Stimulated activated CD4-positive, alpha-beta T cell treated with anti-CD3 and anti-CD28 coated beads, TNF-alpha, amount 100 ng/mL, for 1 hour (primary cell): ENCODE measurements at regions not wholly inside any gene's neighbourhood (a gene's known extent, or its start where the extent isn't known, plus 50 kb on each side); places are given as distances from the start of the nearest gene placed in this dataset.
"Not testable (repeated sequence)": the region's sequence is repeated elsewhere in the genome, so short reads cannot be mapped to it uniquely, and the experiment has no call there.

Experiments
- DNase-seq, 3 donors: peaks; one replicate each; pipeline ENCODE4 v3.0.0-alpha.2; 2020; ENCODE audit warnings: low read depth in 3 of 3, low spot score in 1 of 3

GRCh38 chr4:118494437-118494836, 141.6 kb upstream of the PRSS12 start:
- DNase-seq, result not testable (repeated sequence)

- DNase-seq, result not testable (repeated sequence)
These were observed 150.2 kb upstream of the PRSS12 start for GRCh38 chr4:118502967-118503366.

- not testable (repeated sequence) for DNase-seq
These were observed 152.1 kb upstream of the PRSS12 start for GRCh38 chr4:118504927-118505326.

DNA sequence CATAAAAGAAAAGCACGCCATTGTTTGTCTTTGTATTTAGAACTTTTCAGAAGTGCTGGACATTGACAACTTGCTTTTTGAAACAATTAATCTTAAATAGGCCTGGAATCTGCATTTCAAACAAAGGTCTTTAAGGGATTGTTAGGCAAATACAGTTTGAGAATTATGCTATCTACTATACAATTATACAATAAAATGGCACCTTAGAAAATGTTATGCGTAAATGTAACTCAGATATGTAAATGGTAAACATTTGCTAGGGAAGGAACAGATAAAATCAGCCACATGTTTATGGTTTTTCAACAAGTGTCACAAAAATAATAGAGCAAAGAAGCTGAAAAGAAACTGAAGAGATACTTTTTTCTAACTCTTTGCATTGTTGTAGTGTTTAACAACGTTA, 152.7 kb upstream of the PRSS12 start:
- DNase-seq, result not testable (repeated sequence)

- not testable (repeated sequence) for DNase-seq
These were observed 160.1 kb upstream of the PRSS12 start for GRCh38 chr4:118512870-118513269.

DNA sequence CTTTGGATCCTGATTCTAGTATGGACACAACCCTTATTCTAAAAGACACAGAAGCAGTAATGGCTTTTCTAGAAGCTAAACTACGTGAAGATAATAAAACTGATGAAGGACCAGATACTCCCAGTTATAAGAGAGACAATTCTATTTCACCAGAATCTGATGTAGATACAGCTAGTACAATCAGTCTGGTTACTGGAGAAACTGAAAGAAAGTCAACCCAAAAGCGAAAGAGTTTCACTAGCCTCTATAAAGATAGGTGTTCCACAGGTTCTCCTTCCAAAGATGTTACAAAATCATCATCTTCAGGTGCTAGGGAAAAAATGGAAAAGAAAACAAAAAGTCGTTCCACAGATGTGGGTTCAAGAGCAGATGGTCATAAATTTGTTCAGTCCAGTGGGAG, 161.5 kb upstream of the PRSS12 start:
- DNase-seq, result not testable (repeated sequence)

- not testable (repeated sequence) for DNase-seq
These were observed 163.3 kb upstream of the PRSS12 start for GRCh38 chr4:118516107-118516506.

DNA sequence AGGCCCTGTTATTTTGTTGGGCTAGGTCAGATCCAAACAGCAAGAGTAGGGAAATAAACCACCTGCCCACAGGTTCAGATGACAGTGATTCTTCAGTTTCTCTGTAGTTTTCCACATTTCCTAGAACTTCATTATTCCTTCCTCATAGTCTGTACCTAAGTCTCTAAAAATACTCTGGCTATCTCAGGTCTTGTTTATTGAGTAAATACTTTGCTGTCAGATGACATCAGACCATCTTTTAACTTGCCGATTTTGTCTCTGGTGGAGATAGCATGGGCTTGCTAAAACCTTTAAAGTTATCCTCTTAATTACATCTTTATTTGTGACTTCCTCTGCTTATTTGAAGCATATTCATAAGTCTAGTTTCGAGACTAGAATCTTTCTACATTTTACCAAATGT, 155.1 kb upstream of the METTL14 start:
- not testable (repeated sequence) for DNase-seq

- DNase-seq, result not testable (repeated sequence)
These were observed 153.2 kb upstream of the METTL14 start for GRCh38 chr4:118531947-118532346.

DNA sequence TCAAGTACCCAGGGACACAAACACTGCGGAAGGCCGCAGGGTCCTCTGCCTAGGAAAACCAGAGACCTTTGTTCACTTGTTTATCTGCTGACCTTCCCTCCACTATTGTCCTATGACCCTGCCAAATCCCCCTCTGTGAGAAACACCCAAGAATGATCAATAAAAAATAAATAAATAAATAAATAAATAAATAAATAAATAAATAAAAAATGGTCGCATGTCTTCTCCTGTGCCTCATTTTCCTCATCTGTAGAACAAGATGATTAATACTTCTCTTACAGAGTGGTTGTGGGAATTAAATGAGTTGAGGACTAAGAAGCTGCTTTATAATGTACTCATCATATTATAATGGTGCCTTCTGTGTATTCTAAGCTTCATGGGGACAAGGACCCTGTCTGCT, 149.4 kb upstream of the METTL14 start:
- not testable (repeated sequence) for DNase-seq

DNA sequence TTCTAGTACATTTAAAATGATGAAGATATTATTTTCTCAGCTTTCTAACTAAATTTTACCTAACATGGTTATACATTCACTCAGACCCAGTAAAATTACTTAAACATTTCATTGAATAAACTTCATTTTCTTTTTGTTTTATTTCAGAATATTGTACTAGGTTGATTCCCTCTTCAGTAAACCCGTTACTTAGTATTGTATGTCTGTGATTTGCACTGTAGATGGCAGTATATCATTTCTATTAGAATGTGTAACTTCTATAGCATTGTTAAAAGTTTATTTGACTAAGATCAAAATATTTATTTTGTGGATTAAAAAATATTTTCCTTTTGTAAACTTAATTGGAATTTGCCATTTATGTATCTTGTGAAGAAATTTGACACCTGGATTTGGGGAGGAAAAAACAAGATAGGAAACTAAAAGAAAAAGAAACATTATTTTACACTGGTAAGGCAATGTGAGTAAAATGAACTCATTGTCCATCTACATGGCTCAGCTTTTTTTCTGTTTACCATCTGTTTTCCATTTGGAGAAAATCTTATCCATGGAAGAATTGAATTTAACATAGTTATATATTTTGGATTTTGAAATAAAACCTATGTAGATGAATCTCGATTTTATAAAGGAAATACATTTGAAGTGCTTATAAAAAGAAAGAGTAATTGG, 145.6 kb upstream of the METTL14 start:
- not testable (repeated sequence) for DNase-seq

DNA sequence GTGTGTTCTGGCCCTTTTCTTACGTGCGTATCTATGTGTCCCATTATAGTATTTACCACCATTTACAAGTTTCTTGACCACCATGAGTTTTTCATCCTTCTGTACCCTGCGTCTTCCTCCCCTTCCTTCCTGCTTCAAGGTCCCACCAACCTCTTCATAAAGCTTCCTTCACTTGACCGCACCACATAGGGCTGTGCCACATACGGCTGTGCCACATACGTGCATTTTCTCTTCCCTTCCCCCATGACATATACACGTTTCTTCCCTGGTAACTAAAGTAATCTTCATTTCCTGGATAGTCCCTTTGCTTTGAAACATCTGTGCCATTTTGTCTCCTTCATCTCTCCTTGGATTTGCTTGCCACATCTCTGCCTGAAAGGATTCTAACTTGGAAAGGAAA, 128.6 kb upstream of the METTL14 start:
- DNase-seq, result not testable (repeated sequence)

GRCh38 chr4:118557298-118557851, 127.8 kb upstream of the METTL14 start:
- no peak for DNase-seq

DNA sequence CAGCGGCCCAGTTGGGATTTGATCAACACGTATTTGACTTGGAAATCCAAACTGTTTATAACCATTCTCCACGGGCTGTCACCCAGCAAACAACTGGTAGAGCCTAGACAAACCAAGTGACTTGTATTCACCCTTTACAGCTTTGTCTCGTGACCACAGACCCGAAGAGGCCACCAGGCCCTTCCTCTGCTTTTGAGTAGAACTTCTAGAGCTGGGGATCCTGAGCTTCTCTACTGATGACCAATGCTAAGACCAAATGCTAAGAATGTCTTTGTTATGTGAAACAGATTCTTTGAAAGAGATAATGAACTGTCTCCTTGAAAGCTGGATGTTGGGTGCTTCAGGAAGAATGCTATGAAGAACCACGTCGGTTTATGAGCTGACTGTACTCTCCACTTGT, 127.0 kb upstream of the METTL14 start:
- DNase-seq, result not testable (repeated sequence)

DNA sequence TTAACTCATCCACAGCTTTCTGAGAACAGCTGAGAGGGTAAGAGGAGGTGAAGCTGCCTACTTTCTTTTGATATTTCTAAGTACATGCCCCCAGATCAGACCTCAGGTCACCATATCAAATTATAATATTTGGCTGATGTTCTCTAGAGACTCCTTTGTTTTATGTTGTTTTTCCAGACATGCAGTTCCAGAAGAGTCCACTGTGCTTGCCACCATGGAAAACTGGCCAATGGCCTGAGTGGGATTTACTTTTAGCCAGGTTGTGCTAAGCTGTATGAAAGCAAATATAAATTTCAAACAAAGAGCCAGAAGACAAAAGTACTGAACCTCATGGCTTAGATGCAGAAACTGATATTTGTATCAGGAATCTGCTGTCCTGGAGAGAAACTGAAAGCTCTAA, 123.6 kb upstream of the METTL14 start:
- DNase-seq, result not testable (repeated sequence)

GRCh38 chr4:118566003-118566513, 119.1 kb upstream of the METTL14 start:
- DNase-seq, result not testable (repeated sequence)

DNA sequence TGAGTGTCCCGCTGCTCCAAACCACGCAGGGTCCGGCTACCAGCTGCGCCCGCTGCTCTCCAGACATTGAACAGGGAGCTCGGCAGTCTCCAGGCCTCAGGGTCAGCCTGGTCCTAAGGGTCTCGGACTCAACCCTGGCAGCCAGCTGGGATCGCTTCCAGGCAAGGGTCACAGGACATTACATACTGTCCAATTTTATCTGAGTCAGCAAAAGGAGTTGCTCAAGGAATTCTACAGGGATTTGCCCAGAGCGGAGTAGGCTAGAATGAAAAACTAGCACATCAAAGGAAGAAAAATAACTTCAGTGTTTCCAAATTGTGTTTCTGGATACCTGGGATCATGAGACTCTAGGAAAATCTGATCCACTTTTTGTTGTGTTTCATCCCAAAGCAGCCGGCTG, 112.2 kb upstream of the METTL14 start:
- not testable (repeated sequence) for DNase-seq

DNA sequence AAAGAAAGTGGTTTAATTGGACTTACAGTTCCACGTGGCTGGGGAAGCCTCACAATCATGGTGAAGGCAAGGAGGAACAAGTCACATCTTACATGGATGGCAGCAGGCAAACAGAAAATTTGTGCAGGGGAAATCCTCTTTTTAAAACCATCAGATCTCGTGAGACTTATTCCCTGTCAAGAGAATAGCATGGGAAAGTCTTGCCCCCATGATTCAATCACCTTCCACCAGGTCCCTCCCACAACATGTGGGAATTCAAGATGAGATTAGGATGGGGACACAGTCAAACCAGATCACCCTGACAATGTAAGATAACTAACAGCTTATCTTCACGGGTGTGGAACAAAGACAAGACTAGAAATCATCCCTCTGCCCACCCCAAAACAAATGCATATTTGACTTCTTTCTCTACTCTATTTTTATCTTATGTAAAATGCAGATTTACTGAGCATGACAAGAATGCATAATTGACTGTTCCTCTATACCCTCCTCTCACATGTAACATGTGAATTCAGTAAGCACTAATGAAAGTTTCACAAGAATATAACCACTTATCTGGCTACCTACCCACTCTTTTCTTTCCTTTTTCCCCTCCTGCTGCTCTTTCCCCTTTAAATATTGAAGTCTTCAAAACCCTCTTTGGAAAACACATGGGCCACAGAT, 110.8 kb upstream of the METTL14 start:
- DNase-seq, result not testable (repeated sequence)

DNA sequence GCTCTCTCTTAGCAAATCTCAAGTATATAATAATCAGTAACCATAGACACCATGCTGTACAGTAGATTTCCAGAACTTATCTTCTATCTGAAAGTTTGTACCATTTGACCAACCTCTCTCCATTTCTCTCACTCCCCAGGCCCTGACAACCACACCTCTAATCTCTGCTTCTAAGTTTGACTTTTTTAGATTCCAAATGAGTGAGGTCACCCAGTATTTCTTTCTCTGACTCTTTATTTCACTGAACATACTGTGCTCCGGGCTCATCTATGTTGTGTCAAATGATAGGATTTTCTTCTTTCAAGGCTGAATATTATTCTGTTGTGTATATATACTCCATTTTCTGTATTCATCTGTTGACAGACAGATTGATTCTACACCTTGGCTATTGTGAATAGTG, 110.1 kb upstream of the METTL14 start:
- not testable (repeated sequence) for DNase-seq

DNA sequence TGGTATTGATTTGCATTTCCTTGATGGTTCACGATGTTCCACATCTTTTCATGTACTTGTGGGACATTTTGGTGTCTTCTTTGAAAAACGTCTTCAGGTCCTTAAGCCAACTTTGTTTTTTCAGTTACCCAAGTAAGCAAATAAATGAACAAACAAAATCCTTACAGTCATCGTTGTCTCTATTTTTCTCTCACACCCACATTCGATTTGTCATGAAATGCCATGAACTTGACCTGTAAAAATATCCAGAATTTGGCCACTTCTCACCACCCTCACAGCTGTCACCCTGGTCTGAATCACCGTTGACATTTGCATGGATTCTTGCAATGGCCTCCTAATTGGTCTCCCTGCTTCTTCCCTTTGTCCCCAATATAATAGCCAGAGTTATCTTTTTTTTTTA, 109.5 kb upstream of the METTL14 start:
- not testable (repeated sequence) for DNase-seq

GRCh38 chr4:118576709-118577219, 108.4 kb upstream of the METTL14 start:
- not testable (repeated sequence) for DNase-seq

DNA sequence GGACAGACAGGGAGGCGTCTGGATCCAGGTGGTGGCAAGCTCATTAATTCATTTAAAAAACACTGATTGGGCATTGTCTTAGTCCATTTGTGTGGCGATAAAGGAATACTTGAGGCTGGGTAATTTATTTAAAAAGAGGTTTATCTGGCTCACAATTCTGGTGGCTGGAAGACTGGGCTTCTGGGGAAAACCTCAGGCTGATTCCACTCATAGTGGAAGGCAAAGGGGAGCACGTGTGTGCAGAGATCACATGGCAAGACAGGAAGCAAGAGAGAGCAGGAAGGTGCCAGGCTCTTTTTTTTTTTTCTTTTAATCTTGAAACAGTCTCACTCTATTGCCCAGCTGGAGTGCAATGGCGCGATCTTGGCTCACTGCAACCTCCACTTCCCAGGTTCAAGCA, 100.2 kb upstream of the METTL14 start:
- no peak for DNase-seq
